GM12864 (cell line): ENCODE measurements at regions not wholly inside any gene's neighbourhood (a gene's known extent, or its start where the extent isn't known, plus 50 kb on each side); places are given as distances from the start of the nearest gene placed in this dataset.

ENCODE experiments used
- DNase-seq: peaks from one replicate; pipeline ENCODE4 v3.0.0-alpha.2; 2011; ENCODE audit warnings: low read depth
- H3K4me3 ChIP-seq: 2 replicates; pipeline ENCODE4 v1.5.1; 2011; ENCODE audit warnings: mild to moderate bottlenecking, low read depth, low read length, control low read depth
- TF ChIP-seq, protein P1 (sequence below): IDR thresholded peaks from 2 replicates; pipeline ENCODE4 v1.5.1; 2011; ENCODE audit warnings: low read depth, mild to moderate bottlenecking, moderate library complexity, low read length, control low read depth, inconsistent platforms; ENCODE audit errors: missing control alignments

- TF ChIP-seq, protein P1, sequence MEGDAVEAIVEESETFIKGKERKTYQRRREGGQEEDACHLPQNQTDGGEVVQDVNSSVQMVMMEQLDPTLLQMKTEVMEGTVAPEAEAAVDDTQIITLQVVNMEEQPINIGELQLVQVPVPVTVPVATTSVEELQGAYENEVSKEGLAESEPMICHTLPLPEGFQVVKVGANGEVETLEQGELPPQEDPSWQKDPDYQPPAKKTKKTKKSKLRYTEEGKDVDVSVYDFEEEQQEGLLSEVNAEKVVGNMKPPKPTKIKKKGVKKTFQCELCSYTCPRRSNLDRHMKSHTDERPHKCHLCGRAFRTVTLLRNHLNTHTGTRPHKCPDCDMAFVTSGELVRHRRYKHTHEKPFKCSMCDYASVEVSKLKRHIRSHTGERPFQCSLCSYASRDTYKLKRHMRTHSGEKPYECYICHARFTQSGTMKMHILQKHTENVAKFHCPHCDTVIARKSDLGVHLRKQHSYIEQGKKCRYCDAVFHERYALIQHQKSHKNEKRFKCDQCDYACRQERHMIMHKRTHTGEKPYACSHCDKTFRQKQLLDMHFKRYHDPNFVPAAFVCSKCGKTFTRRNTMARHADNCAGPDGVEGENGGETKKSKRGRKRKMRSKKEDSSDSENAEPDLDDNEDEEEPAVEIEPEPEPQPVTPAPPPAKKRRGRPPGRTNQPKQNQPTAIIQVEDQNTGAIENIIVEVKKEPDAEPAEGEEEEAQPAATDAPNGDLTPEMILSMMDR: no peak
- DNase-seq: no peak
- H3K4me3 ChIP-seq: no peak overlapping the region
Observed at GRCh38 chr18:75531851-75532459, 104.5 kb upstream of the SMIM21 start.

DNA sequence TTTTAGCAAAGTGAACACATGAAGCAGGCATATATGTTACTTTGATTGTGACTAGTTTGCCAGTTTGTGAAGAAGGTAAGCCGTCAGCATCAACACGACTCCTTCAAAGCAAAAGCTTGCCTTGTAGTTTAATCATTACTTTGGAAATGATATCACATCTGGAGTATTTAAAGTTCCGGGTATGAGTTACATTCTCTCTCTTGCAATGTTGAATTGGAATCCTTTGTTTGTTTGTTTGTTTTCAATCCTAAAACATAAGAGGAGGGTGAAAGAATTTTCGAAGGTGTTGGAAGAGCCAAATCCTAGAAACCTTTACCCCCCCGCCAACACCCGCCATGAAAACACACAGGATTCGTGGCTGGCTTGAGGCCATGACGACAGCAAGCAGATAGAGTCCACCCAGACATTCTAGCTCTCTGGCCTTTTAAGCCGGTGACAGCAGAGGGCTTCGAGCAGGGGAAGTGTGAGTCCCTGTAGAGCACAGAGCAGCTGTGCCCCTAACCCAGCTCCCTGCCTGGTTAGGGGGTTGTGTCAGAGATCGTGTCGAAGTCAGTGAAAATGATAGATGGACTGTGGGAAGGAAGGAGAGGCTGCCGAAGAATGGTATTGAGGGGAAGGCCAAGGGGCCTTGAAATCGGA is 103.8 kb upstream of the SMIM21 start:
- TF ChIP-seq, protein P1: no peak
- no peak for DNase-seq
- H3K4me3 ChIP-seq: no peak overlapping the region

DNA sequence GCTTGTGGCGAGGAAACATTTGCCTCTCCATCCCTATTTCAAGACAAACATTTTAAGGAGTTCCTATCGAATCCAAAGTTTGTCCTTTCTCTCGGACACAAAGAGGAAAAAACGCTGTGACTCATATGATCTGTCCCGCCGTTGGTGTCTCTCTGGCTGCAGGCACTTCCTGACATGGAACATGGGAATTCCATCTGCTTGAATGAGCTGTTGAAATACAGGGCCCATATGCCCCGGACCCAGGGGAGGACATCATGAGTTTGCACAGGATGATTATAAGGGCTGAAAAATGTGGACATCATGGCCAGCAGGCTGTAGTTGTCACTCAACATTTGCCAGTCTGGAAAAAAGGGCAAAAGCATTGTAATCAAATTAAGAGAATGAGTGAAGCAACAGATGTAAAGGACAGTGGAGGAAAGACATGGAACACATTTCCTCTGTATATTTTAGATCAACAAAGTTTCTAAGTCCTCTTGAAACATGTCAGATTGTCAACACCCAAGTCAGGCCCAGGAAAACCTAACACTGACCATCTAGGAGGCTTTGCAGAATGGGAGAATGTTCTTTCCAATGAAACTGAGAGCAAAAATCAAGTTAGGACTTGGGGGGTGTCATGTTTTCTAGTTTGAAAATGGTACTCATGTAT is 103.2 kb upstream of the SMIM21 start:
- H3K4me3 ChIP-seq: no peak overlapping the region
- DNase-seq: no peak
- TF ChIP-seq, protein P1: no peak

DNA sequence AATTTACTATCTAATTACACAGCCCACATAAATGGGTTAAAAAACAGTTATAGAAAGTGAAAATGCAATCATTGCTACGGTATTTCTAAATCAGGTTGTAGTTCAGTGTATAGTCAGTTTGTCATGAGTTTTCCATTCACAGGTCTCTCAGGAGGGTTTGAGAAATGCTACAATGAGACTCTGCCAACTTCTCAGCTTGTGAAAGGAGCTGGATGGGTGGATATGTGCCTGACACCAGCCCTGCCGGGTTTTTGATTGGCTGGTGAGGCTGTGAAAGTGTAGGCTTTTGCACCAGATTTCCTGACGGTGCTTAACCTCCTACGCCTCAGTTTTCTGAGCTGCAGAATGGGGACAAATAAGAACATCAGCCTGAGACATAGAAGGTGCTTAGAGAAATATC is 102.6 kb upstream of the SMIM21 start:
- H3K4me3 ChIP-seq: no peak overlapping the region
- TF ChIP-seq, protein P1: no peak
- no peak for DNase-seq

GRCh38 chr18:75529394-75529793 is 101.9 kb upstream of the SMIM21 start:
- DNase-seq: no peak
- no peak overlapping the region for H3K4me3 ChIP-seq
- TF ChIP-seq, protein P1: no peak

DNA sequence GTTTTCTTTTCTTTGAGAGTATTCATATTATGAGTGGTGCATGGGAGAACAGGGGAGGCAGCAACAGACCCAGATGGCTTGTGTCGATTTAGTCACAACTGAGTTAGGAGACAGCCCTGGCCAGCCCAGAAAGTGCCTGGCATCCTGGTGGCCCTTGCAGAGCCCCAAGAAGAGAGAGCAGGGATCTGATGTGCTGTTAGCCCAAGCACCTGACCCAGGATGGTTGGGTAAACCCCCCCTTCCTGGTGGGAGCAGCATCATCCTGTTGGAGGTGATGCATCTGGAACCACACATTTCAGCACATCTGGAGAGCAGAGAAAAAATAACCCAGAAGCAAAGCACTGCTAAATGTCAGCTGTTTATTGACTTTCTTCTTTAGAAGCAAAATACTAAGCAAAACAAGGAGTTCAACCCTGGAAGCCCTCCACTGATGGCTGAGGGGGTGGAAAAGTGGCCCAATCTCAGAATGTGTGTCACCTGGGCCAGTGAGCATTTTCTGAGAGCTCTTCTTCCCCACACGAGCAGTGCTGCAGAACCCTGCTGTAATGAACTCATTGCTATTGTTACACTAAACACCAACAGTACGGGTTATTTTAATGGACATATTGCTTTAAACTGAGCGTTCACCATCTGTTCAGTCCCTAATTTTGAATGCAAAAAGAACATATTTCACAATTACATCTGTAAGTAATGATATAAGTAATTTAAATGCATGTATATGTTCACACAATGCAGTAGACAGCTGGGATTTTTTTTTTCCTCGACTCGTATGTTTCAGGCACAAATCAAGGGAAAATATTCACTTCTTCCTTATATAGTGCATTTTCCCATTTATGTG is 100.6 kb upstream of the SMIM21 start:
- no peak for DNase-seq
- TF ChIP-seq, protein P1: no peak
- H3K4me3 ChIP-seq: no peak overlapping the region
